Chondrocyte (in vitro differentiated cells): ENCODE measurements at regions not wholly inside any gene's neighbourhood (a gene's known extent, or its start where the extent isn't known, plus 50 kb on each side); places are given as distances from the start of the nearest gene placed in this dataset.

Source experiments
- DNase-seq: peaks from one replicate; pipeline ENCODE4 v3.0.0; 2021; ENCODE audit warnings: mixed read lengths, low spot score
- H3K27ac Mint-ChIP-seq: one replicate; pipeline ENCODE4 v1.8.0; 2021; ENCODE audit warnings: mild to moderate bottlenecking, moderate library complexity, mixed read lengths; ENCODE audit not compliant: unreplicated experiment
- H3K27me3 Mint-ChIP-seq: 2 replicates; pipeline ENCODE4 v1.8.0; 2021; ENCODE audit warnings: low read depth, mixed read lengths
- H3K36me3 Mint-ChIP-seq: 2 replicates; pipeline ENCODE4 v1.8.0; 2021; ENCODE audit warnings: low read depth, mixed read lengths
- H3K4me1 Mint-ChIP-seq: 2 replicates; pipeline ENCODE4 v1.8.0; 2021; ENCODE audit warnings: low read depth, mild to moderate bottlenecking, mixed read lengths
- H3K4me3 Mint-ChIP-seq: one replicate; pipeline ENCODE4 v1.8.0; 2021; ENCODE audit warnings: mild to moderate bottlenecking, moderate library complexity, mixed read lengths; ENCODE audit not compliant: unreplicated experiment
- H3K9me3 Mint-ChIP-seq: 2 replicates; pipeline ENCODE4 v1.8.0; 2021; ENCODE audit warnings: low read depth, mixed read lengths
- TF ChIP-seq, protein P1 (sequence below): fragments of 200-600 bp; sonication (generic); IDR thresholded peaks from 2 replicates; pipeline ENCODE4 v1.5.0; 2021; ENCODE audit warnings: antibody characterized with exemption, mild to moderate bottlenecking, moderate library complexity

DNA sequence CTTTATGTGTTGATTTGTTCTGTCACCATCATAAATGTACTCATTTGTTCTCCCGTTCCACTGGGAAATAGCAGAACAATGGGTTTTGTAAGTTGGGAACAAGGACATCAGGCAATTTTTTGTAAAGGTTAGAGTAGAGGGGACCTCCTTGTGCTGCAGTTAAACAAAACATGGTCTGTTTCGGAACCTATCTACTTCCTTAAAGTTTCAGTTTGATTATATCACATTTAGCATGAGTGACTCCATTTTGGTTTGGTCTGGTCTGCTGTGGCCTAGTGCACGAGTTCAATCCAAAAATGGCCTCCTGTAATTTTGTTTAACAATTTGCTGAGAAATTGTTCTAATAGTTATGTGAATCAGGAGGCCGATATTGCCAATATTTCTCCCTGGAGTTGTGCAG lies 372.7 kb downstream of the NUAK1 start:
- no peaks in the 10 kb centered on the region for H3K27me3 Mint-ChIP-seq
- no peak for DNase-seq
- no peak overlapping the region for H3K4me3 Mint-ChIP-seq
- TF ChIP-seq, protein P1, sequence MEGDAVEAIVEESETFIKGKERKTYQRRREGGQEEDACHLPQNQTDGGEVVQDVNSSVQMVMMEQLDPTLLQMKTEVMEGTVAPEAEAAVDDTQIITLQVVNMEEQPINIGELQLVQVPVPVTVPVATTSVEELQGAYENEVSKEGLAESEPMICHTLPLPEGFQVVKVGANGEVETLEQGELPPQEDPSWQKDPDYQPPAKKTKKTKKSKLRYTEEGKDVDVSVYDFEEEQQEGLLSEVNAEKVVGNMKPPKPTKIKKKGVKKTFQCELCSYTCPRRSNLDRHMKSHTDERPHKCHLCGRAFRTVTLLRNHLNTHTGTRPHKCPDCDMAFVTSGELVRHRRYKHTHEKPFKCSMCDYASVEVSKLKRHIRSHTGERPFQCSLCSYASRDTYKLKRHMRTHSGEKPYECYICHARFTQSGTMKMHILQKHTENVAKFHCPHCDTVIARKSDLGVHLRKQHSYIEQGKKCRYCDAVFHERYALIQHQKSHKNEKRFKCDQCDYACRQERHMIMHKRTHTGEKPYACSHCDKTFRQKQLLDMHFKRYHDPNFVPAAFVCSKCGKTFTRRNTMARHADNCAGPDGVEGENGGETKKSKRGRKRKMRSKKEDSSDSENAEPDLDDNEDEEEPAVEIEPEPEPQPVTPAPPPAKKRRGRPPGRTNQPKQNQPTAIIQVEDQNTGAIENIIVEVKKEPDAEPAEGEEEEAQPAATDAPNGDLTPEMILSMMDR, result no peak
- no peaks in the 10 kb centered on the region for H3K9me3 Mint-ChIP-seq
- H3K4me1 Mint-ChIP-seq, result peaks cover 17% of the 10 kb centered on the region
- no peaks in the 10 kb centered on the region for H3K36me3 Mint-ChIP-seq
- H3K27ac Mint-ChIP-seq, result no peak overlapping the region

DNA sequence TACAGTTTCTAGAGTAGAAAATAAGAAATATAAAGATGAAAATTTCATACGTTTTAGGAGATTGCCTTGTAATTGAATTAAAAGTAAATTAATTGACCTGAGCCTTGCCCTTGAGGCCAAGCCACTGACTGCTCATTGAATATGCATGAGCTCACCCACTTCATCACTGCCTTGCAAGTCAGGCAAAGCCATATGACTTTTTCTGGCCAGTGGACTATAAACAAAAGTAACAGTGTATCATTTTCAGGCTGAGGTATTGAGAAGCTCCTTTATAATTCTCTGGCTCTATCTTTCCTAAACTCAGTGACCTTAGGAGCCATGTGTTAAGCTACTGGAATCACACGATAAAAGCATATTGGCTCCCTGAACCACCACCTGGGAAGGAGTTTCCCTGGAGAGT lies 369.3 kb downstream of the NUAK1 start:
- no peak overlapping the region for H3K4me3 Mint-ChIP-seq
- H3K9me3 Mint-ChIP-seq, result no peaks in the 10 kb centered on the region
- no peak overlapping the region for H3K27ac Mint-ChIP-seq
- no peak for DNase-seq
- no peaks in the 10 kb centered on the region for H3K36me3 Mint-ChIP-seq
- no peaks in the 10 kb centered on the region for H3K27me3 Mint-ChIP-seq
- H3K4me1 Mint-ChIP-seq, result peaks cover 12% of the 10 kb centered on the region
- TF ChIP-seq, protein P1, result no peak

DNA sequence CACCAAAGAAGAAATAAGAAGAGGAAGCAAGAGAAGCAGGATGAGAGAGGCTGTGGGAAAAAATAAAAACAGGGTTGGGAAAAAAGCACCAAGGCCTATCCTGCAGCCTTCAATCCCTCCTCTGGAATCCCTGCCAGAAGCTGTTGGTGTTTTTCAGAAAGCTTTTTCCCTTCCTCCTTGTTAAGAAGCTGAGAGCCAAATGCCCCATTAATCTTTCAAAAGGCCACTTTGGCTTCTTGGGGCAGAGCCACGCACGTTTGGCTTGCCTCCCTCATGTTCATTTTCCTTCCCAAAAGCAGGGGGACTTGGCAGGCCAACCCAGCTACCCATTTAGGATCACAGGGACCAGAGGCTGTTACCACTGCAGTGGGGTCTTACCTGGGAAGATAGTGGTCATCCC lies 365.3 kb downstream of the NUAK1 start:
- peaks cover 8% of the 10 kb centered on the region for H3K4me1 Mint-ChIP-seq
- H3K27ac Mint-ChIP-seq, result no peak overlapping the region
- H3K36me3 Mint-ChIP-seq, result no peaks in the 10 kb centered on the region
- H3K4me3 Mint-ChIP-seq, result no peak overlapping the region
- no peaks in the 10 kb centered on the region for H3K9me3 Mint-ChIP-seq
- TF ChIP-seq, protein P1, result no peak
- no peaks in the 10 kb centered on the region for H3K27me3 Mint-ChIP-seq
- DNase-seq, result no peak

DNA sequence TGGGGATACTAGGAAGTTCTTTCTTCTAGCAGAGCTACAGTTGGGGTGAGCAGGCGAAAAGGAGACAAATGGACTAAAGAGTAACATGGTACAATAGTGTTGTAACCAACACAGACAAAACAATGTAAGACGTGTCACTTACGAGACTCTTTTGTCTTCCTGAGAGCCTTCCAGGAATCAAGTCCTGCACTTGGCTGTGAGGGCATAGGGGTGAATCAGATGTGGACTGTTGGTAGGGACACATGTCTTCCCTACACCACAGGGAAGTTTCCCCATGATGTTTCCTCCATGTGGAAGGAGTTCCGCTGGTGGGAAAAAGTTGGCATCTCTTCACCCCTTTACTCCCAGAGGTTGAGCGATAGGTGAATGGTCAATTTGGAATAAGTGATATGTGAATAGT lies 364.7 kb downstream of the NUAK1 start:
- Mint-ChIP-seq H3K4me1 (peaks cover 8% of the 10 kb centered on the region), H3K36me3 (no peaks in the 10 kb centered on the region), H3K9me3 (no peaks in the 10 kb centered on the region), H3K4me3 (no peak overlapping the region), H3K27ac (no peak overlapping the region), H3K27me3 (no peaks in the 10 kb centered on the region)
- DNase-seq, result no peak
- TF ChIP-seq, protein P1, result no peak

DNA sequence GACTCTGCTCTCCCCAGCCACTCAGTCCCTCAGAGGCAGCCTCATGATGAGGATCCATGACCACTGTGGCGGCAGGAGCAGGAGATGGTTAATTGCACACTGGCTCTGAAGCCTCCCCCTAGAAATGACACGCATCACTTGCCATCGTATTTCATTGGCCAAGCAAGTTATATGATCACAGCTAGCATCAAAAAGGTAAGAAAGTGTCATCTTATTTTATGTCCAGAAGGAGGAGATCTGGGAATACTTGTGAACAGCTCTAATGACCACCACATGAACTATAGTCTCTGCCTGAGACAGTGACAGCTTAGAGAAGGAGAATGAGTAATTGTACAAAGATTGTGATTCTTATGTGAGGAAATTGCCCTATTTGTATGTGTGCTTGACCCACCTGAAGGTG lies 363.4 kb downstream of the NUAK1 start:
- peaks cover 8% of the 10 kb centered on the region for H3K4me1 Mint-ChIP-seq
- DNase-seq, result no peak
- no peaks in the 10 kb centered on the region for H3K27me3 Mint-ChIP-seq
- TF ChIP-seq, protein P1, result peak; percentile 74
- H3K36me3 Mint-ChIP-seq, result no peaks in the 10 kb centered on the region
- H3K9me3 Mint-ChIP-seq, result no peaks in the 10 kb centered on the region
- no peak overlapping the region for H3K4me3 Mint-ChIP-seq
- no peak overlapping the region for H3K27ac Mint-ChIP-seq
